HepG2 (cell line): ENCODE measurements at regions not wholly inside any gene's neighbourhood (a gene's known extent, or its start where the extent isn't known, plus 50 kb on each side); places are given as distances from the start of the nearest gene placed in this dataset.

Experiments
- ATAC-seq: fragments of 200-7000 bp; cut with Tn5 transposase; 3 replicates; pipeline ENCODE4 v1.9.1; 2020; ENCODE audit warnings: mild to moderate bottlenecking, moderate library complexity
- BruUV-seq: library from RNA; stranded (reverse); fragments of 400-500 nt; replicated peaks from 2 replicates; lab custom pipeline; 2021; lab: Mats Ljungman, UMichigan
- CTCF ChIA-PET: fragments of 300-600 bp; formaldehyde crosslinking; extraction: SDS; loops from one replicate; lab custom pipeline; 2021; ENCODE audit warnings: low total read pairs, inconsistent platforms, low intra/inter-chr PET ratio; lab: Yijun Ruan, JAX
- POLR2A ChIA-PET: fragments of 350-600 bp; sonication (Branson Sonifier 250); formaldehyde crosslinking; loops from one replicate; lab custom pipeline; 2020; ENCODE audit warnings: antibody characterized with exemption, inconsistent platforms; lab: Yijun Ruan, JAX
- DNase-seq: peaks from one replicate; pipeline ENCODE4 v3.0.0-alpha.2; 2015; ENCODE audit warnings: low spot score
- FAIRE-seq: peaks from 3 replicates; lab custom pipeline; 2011; peaks lifted over from hg19 to GRCh38; lab: Jason Lieb, UNC
- H2AFZ ChIP-seq: one replicate; pipeline ENCODE4 v1.6.1; 2011; ENCODE audit warnings: low read length, inconsistent platforms
- H3K27ac ChIP-seq: fragments of 300-600 bp; 3 replicates; pipeline ENCODE4 v1.8.0; 2011; ENCODE audit warnings: mixed run types, mild to moderate bottlenecking, mixed read lengths, low read length, inconsistent platforms; ENCODE audit not compliant: insufficient read depth; ENCODE audit errors: extremely low read length
- H3K27me3 ChIP-seq, 2 experiments: fragments of 200-600 bp in 1 of 2; 2 replicates in 1 of 2; 3 replicates in 1 of 2; pipeline versions ENCODE4 v1.6.0 to v1.8.0; 2011; ENCODE audit warnings: low read length in 2 of 2, mild to moderate bottlenecking in 2 of 2, moderate library complexity in 2 of 2, inconsistent platforms in 1 of 2; ENCODE audit not compliant: insufficient read depth in 2 of 2, control insufficient read depth in 1 of 2
- H3K36me3 ChIP-seq, 2 experiments: fragments of 200-600 bp in 1 of 2; replicated peaks in 1 of 2; 2 replicates in 1 of 2; 3 replicates in 1 of 2; pipeline versions ENCODE4 v1.5.1 to v1.8.0; 2011; ENCODE audit warnings: low read length in 2 of 2, inconsistent platforms in 1 of 2; ENCODE audit not compliant: insufficient read depth in 2 of 2, control insufficient read depth in 1 of 2
- H3K4me1 ChIP-seq: 2 replicates; pipeline ENCODE4 v1.5.1; 2012; ENCODE audit warnings: low read length, inconsistent platforms; ENCODE audit not compliant: insufficient read depth
- H3K4me2 ChIP-seq: 2 replicates; pipeline ENCODE4 v1.6.0; 2011; ENCODE audit warnings: low read depth, low read length, inconsistent platforms
- H3K4me3 ChIP-seq, 3 experiments: fragments of 200-600 bp in 1 of 3; sonication (generic), shearing (Covaris generic) in 1 of 3; replicated peaks in 1 of 3; 2 replicates each; pipeline ENCODE4 v1.5.1; 2011 to 2016; ENCODE audit warnings: low read length in 3 of 3, inconsistent platforms in 2 of 3, low read depth in 2 of 3, mild to moderate bottlenecking in 2 of 3, control low read depth in 1 of 3, mixed read lengths in 1 of 3; ENCODE audit not compliant: insufficient read depth in 1 of 3
- H3K79me2 ChIP-seq: one replicate; pipeline ENCODE4 v1.6.1; 2011; ENCODE audit warnings: low read length, inconsistent platforms; ENCODE audit not compliant: insufficient read depth
- H3K9ac ChIP-seq: 2 replicates; pipeline ENCODE4 v1.6.0; 2011; ENCODE audit warnings: mild to moderate bottlenecking, low read depth, low read length, inconsistent platforms; ENCODE audit not compliant: insufficient read depth
- H3K9me3 ChIP-seq: 2 replicates; pipeline ENCODE4 v1.5.1; 2012; ENCODE audit warnings: mild to moderate bottlenecking, low read length
- H4K20me1 ChIP-seq: 2 replicates; pipeline ENCODE4 v1.6.0; 2011; ENCODE audit warnings: inconsistent platforms, mild to moderate bottlenecking, low read length, moderate library complexity; ENCODE audit not compliant: insufficient read depth
- ELF1 ChIP-seq: sonication (generic); formaldehyde crosslinking; IDR thresholded peaks from 2 replicates; pipeline ENCODE4 v1.4.0; 2020; ENCODE audit warnings: missing genetic modification reagents
- FOXJ3 ChIP-seq: sonication (generic); formaldehyde crosslinking; IDR thresholded peaks from 2 replicates; pipeline ENCODE4 v1.4.0; 2020; ENCODE audit warnings: missing genetic modification reagents, mild to moderate bottlenecking, borderline replicate concordance
- JUND ChIP-seq: sonication (generic); formaldehyde crosslinking; IDR thresholded peaks from 2 replicates; pipeline ENCODE4 v1.8.0; 2022; ENCODE audit warnings: mild to moderate bottlenecking, missing genetic modification reagents
- MED13 ChIP-seq: sonication (generic); formaldehyde crosslinking; IDR thresholded peaks from 2 replicates; pipeline ENCODE4 v1.5.0; 2020; ENCODE audit warnings: missing genetic modification reagents
- PHB2 ChIP-seq: fragments of 450-650 bp; IDR thresholded peaks from 2 replicates; pipeline ENCODE4 v1.6.1; 2018; ENCODE audit not compliant: partially characterized antibody
- PLRG1 ChIP-seq: fragments of 450-650 bp; conservative IDR thresholded peaks from 2 replicates; pipeline ENCODE4 v1.6.1; 2016
- RBM22 ChIP-seq: fragments of 200-400 bp; formaldehyde crosslinking; optimal IDR thresholded peaks from 2 replicates; pipeline ENCODE3; 2017; ENCODE audit warnings: mild to moderate bottlenecking, low read length, moderate library complexity
- REXO4 ChIP-seq: sonication (generic); formaldehyde crosslinking; IDR thresholded peaks from 2 replicates; pipeline ENCODE4 v1.8.0; 2022; ENCODE audit warnings: missing genetic modification reagents, mild to moderate bottlenecking, borderline replicate concordance
- ZNF383 ChIP-seq: sonication (generic); formaldehyde crosslinking; IDR thresholded peaks from 2 replicates; pipeline ENCODE4 v1.4.0; 2020; ENCODE audit warnings: missing genetic modification reagents, mild to moderate bottlenecking, borderline replicate concordance
- ZNF652 ChIP-seq: IDR thresholded peaks from 2 replicates; pipeline ENCODE4 v1.6.1; 2016; ENCODE audit warnings: low read depth, borderline replicate concordance
- ZSCAN20 ChIP-seq: sonication (generic); formaldehyde crosslinking; IDR thresholded peaks from 2 replicates; pipeline ENCODE4 v1.4.0; 2020; ENCODE audit warnings: missing genetic modification reagents, mild to moderate bottlenecking, borderline replicate concordance
- WGBS: methylation state at CpG from one replicate; pipeline ENCODE4 v1.1.6; 2017; ENCODE audit warnings: low lambda C conversion rate; 5-methylcytosine and 5-hydroxymethylcytosine counted together
- in situ Hi-C: cut with HindIII; loops from 2 replicates; pipeline ENCODE4 v1.10.0; 2017; ENCODE audit warnings: low pct_unique_long_range_greater_than_20kb; ENCODE audit not compliant: extremely low pct_ligation_motif_present
- intact Hi-C: fragments of 100-400 bp; cut with micrococcal nuclease; formaldehyde crosslinking; loops from one replicate; pipeline ENCODE4 v1.10.0; 2022; ENCODE audit not compliant: unreplicated experiment
- TF ChIP-seq, protein P1 (sequence below): sonication (generic); formaldehyde crosslinking; IDR thresholded peaks from 2 replicates; pipeline ENCODE4 v1.8.0; 2022; ENCODE audit warnings: missing genetic modification reagents, mild to moderate bottlenecking, borderline replicate concordance

DNA sequence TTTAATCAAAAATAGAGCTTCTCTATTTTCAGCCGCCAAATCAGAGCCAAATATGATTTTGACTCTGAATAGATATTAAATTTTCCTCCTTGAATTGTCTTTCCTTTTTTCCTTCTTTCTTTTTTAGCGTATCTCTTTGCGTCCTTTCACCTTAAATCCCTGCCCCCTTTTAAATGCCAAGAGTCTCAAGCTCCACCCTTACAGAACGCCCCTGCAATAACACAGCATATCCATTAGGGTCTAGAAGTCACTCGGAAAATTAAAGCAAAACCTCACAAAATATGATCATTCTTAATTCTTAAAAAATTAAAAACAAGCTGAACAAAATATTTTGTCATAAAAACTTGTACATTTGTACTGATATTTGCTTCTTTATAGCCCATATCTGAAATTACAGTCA is 51.3 kb upstream of the GRM8 start (continued):
- no peak for TF ChIP-seq REXO4 (CRISPR knock-in tag)
- TF ChIP-seq, all 625 proteins: peak for 0

DNA sequence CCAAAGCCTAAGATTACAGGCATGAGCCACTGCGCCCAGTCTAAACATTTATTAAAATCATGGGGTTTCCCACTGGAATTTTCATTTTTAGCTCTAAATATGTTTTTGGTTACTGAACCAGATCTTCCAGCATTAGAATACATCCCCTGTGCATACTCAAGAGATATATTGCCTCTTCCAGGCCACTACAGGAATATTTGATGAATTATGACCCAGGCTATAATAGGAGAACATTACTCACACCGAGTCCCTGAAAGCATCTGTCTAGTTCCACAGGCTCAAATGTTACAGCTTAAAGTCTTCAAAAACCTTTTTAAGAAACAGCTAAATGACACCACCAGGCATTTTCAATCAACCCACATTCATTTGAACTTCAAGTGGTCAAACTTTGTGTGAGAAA is 50.4 kb upstream of the GRM8 start:
- H3K27ac ChIP-seq = no peak overlapping the region
- DNase-seq (no peak), FAIRE-seq (no peak), ATAC-seq (no peak)
- no peak overlapping the region for H3K9ac ChIP-seq
- H3K9me3 ChIP-seq = no peaks in the 10 kb centered on the region
- H3K4me3 ChIP-seq = no peak overlapping the region
- TF ChIP-seq ELF1 (no peak), JUND (no peak), ZNF652 (no peak), RBM22 (no peak), PHB2 (no peak), PLRG1 (no peak), FOXJ3 (no peak), MED13 (CRISPR knock-in tag) (no peak), ZNF383 (CRISPR knock-in tag) (no peak), ZSCAN20 (no peak)
- TF ChIP-seq, protein P1, sequence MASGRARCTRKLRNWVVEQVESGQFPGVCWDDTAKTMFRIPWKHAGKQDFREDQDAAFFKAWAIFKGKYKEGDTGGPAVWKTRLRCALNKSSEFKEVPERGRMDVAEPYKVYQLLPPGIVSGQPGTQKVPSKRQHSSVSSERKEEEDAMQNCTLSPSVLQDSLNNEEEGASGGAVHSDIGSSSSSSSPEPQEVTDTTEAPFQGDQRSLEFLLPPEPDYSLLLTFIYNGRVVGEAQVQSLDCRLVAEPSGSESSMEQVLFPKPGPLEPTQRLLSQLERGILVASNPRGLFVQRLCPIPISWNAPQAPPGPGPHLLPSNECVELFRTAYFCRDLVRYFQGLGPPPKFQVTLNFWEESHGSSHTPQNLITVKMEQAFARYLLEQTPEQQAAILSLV (CRISPR knock-in tag) = no peak
- no TSS peak for BruUV-seq
- H4K20me1 ChIP-seq = no peaks in the 10 kb centered on the region
- 33% methylated on average over 2 of the region's 2 CpGs for WGBS
- intact Hi-C loops = no loop called here
- H3K79me2 ChIP-seq = no peaks in the 10 kb centered on the region
- H2AFZ ChIP-seq = no peak overlapping the region
- H3K4me2 ChIP-seq = no peak overlapping the region
- CTCF ChIA-PET = no interaction called here
- no peaks in the 10 kb centered on the region for H3K36me3 ChIP-seq
- H3K27me3 ChIP-seq = no peaks in the 10 kb centered on the region
- in situ Hi-C loops = no loop called here
- H3K4me1 ChIP-seq = no peaks in the 10 kb centered on the region
- POLR2A ChIA-PET = no interaction called here
